IPS DF 19.7 (cell line): ENCODE measurements at regions not wholly inside any gene's neighbourhood (a gene's known extent, or its start where the extent isn't known, plus 50 kb on each side); places are given as distances from the start of the nearest gene placed in this dataset.

Experiments
- DNase-seq: peaks from one replicate; pipeline ENCODE4 v3.0.0-alpha.2; 2013; ENCODE audit warnings: low read depth, low spot score

- DNase-seq = no peak
Observed at GRCh38 chr5:50964746-50965653, 298.6 kb downstream of the PARP8 start.

- DNase-seq = no peak
Observed at GRCh38 chr5:50965654-50966375, 299.4 kb downstream of the PARP8 start.

GRCh38 chr5:50967009-50967562 lies 300.6 kb downstream of the PARP8 start:
- no peak for DNase-seq

- no peak for DNase-seq
Observed at GRCh38 chr5:50967563-50968355, 301.3 kb downstream of the PARP8 start.

- DNase-seq = no peak
Observed at GRCh38 chr5:50968356-50969149, 302.1 kb downstream of the PARP8 start.

- DNase-seq = no peak
Observed at GRCh38 chr5:50969151-50970031, 303.0 kb downstream of the PARP8 start.

- no peak for DNase-seq
Observed at GRCh38 chr5:50975840-50976239, 309.4 kb downstream of the PARP8 start.

GRCh38 chr5:50978924-50979323 lies 312.5 kb downstream of the PARP8 start:
- DNase-seq = no peak

- no peak for DNase-seq
Observed at GRCh38 chr5:50984640-50985039, 318.2 kb downstream of the PARP8 start.

GRCh38 chr5:50990296-50990924 lies 324.0 kb downstream of the PARP8 start:
- no peak for DNase-seq

- no peak for DNase-seq
Observed at GRCh38 chr5:50995285-50995942, 329.0 kb downstream of the PARP8 start.

GRCh38 chr5:51001227-51001923 lies 334.9 kb downstream of the PARP8 start:
- no peak for DNase-seq

GRCh38 chr5:51002368-51002767 lies 335.9 kb downstream of the PARP8 start:
- DNase-seq = no peak

- no peak for DNase-seq
Observed at GRCh38 chr5:51013036-51013435, 346.6 kb downstream of the PARP8 start.

GRCh38 chr5:51018423-51018822 lies 352.0 kb downstream of the PARP8 start:
- no peak for DNase-seq

- no peak for DNase-seq
Observed at GRCh38 chr5:51024263-51024662, 357.8 kb downstream of the PARP8 start.

- DNase-seq = no peak
Observed at GRCh38 chr5:51027271-51027670, 356.0 kb upstream of the ISL1 start.

- DNase-seq = no peak
Observed at GRCh38 chr5:51028394-51028793, 354.9 kb upstream of the ISL1 start.
